IPS-18a (cell line): ENCODE measurements at regions not wholly inside any gene's neighbourhood (a gene's known extent, or its start where the extent isn't known, plus 50 kb on each side); places are given as distances from the start of the nearest gene placed in this dataset.

Experiments
- H3K27ac ChIP-seq: one replicate; pipeline ENCODE4 v1.5.1; 2013; ENCODE audit warnings: low read length
- H3K27me3 ChIP-seq: one replicate; pipeline ENCODE4 v1.6.1; 2013; ENCODE audit warnings: mild to moderate bottlenecking, low read length; ENCODE audit not compliant: control insufficient read depth, insufficient read depth
- H3K36me3 ChIP-seq: one replicate; pipeline ENCODE4 v1.6.1; 2013; ENCODE audit warnings: low read depth, low read length; ENCODE audit not compliant: control insufficient read depth
- H3K4me1 ChIP-seq: one replicate; pipeline ENCODE4 v1.6.1; 2013; ENCODE audit warnings: low read depth, low read length; ENCODE audit not compliant: control insufficient read depth
- H3K4me3 ChIP-seq: one replicate; pipeline ENCODE4 v1.5.1; 2013; ENCODE audit warnings: low read length
- H3K9ac ChIP-seq: one replicate; pipeline ENCODE4 v1.6.1; 2013; ENCODE audit warnings: mild to moderate bottlenecking, low read length, moderate library complexity
- H3K9me3 ChIP-seq: one replicate; pipeline ENCODE4 v1.6.1; 2013; ENCODE audit warnings: low read depth, low read length; ENCODE audit not compliant: control insufficient read depth

DNA sequence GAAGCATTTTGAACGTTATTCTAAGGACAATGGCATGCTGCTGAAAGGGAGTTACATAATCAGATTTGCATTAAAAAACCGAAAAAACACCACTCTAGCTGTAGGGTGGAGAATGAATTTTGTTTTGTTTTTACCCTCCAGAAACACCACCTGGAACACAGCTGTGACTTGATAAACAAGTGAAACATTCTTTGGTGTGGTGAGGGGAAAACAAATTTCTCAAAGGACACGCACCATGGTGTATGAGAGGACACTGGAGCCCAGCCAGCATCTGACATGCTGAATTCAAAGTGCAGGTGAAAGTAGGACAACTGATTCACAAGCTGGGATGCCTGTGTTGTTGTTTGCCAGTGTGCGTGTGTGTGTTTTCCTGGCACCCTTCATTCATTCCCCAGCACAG, 554.5 kb upstream of the TBL1XR1 start:
- Histone ChIP-seq H3K9ac (no peak overlapping the region), H3K36me3 (no peaks in the 10 kb centered on the region), H3K4me3 (no peak overlapping the region), H3K27ac (no peak overlapping the region), H3K27me3 (no peaks in the 10 kb centered on the region), H3K9me3 (no peaks in the 10 kb centered on the region), H3K4me1 (no peaks in the 10 kb centered on the region)

DNA sequence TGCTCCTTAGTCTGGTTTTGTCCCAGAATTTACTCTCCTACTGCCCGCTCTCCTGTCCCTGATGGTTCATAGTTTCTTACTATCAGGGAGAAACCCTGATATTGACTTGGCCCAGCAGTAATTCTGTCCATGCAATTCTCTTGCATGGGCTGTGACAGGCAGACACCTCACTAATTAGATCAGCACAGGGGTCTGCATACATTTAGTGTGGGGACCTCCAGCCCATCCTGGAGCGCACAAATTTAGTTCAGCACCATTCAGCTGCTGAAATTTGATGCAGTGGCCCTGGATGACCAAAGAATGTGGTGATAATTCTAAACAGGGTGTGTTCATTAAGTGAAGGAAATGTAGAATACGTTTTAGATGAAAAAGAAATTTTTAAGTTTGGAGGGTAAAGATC, 555.5 kb upstream of the TBL1XR1 start:
- Histone ChIP-seq H3K27me3 (no peaks in the 10 kb centered on the region), H3K9ac (no peak overlapping the region), H3K27ac (no peak overlapping the region), H3K36me3 (no peaks in the 10 kb centered on the region), H3K9me3 (peaks cover 8% of the 10 kb centered on the region), H3K4me3 (no peak overlapping the region), H3K4me1 (no peaks in the 10 kb centered on the region)

DNA sequence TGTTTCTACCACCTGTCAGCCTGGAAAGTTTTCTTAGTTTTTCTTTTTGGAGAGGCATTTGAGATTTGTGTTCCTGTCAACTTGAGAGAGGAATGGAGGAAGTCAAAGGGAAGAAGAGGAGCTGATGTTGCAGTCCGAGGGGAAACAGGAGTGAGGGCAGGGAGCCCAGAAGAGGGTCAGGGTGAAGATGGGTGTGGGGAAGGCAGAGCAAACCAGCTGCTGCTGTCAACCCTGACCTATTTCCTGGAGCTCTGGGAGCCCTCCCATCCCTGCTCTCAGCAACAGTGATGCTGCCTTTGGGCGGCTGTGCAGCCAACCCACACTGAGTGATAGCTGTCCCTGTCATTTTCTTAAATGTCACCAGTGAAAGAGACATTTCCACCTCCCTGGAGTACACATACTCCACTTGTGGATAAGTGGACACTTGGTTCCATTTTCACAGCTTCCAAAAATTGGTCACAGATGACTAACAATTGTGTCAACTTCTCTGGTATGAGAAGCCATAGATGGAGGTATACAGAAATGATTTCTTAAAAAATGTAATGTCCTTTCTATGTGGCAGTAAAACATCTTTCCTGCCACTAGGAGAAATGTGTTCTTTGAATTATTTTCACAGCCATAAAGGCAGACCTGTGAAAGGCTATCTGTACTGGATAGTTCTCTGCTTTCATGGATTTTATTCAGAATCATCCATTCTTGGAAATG, 556.3 kb upstream of the TBL1XR1 start:
- H3K4me1 ChIP-seq: no peaks in the 10 kb centered on the region
- no peak overlapping the region for H3K4me3 ChIP-seq
- H3K9ac ChIP-seq: no peak overlapping the region
- H3K27ac ChIP-seq: no peak overlapping the region
- no peaks in the 10 kb centered on the region for H3K27me3 ChIP-seq
- no peaks in the 10 kb centered on the region for H3K36me3 ChIP-seq
- peaks cover 10% of the 10 kb centered on the region for H3K9me3 ChIP-seq

DNA sequence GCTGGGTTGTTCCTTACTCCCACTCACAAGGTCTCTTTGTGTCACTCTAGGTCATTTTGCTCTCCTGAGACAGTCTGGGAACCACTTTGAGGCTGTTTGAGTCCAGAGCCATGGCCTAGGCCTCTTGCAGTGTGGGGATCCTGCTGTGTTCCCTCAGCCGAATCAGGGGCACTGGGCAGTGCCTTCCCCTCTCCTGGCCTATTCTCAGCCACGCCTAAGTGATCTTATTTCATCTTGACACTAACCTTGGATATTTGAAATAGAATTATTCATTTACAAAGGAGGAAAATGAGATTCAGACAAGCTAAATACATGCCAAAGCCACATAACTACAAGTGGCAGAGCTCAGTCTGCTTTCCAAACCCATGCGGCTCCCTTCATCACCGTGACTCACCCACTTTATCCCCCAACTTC, 557.2 kb upstream of the TBL1XR1 start:
- no peaks in the 10 kb centered on the region for H3K36me3 ChIP-seq
- no peak overlapping the region for H3K27ac ChIP-seq
- no peak overlapping the region for H3K9ac ChIP-seq
- H3K9me3 ChIP-seq: peaks cover 10% of the 10 kb centered on the region
- H3K4me1 ChIP-seq: no peaks in the 10 kb centered on the region
- H3K4me3 ChIP-seq: no peak overlapping the region
- H3K27me3 ChIP-seq: no peaks in the 10 kb centered on the region

DNA sequence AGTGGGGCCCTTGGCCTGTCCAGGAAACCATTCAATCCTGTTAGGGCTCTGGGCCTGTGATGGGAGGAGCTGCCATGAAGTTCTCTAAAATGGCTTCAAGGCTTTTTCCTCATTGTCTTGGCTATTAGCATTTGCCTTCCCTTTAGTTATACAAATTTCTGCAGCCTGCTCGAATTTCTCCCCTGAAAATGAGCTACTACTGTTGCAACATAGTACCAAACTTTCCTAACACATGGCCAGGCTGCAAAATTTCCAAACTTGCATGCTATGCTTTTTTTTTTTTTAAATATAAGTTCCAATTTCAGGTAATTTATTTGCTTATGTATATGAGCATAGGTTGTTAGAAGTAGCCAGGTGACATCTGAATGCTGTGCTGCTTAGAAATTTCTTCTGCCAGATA, 560.8 kb upstream of the TBL1XR1 start:
- no peak overlapping the region for H3K27ac ChIP-seq

DNA sequence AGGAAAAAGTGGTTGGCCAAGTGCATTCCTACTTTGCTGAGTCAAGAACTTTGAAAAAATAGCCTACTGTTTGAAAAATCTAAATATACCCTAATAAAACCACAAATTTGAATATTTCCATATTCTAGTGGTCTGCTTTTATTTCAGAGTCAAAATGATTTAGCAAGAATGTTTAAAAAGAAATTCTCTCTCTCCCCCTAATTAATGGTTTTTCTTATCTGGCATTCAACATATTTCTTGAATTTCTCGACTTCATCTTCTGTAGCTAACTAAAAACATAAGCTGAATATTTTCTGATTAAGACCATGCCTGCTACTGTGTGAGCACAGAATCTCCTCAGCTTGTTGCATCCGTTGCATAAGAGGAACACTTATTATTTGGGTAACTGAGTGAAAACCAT, 563.5 kb upstream of the TBL1XR1 start:
- Histone ChIP-seq H3K4me3 (no peak overlapping the region), H3K27me3 (no peaks in the 10 kb centered on the region), H3K9me3 (peaks cover 10% of the 10 kb centered on the region), H3K27ac (no peak overlapping the region), H3K36me3 (no peaks in the 10 kb centered on the region), H3K9ac (no peak overlapping the region), H3K4me1 (no peaks in the 10 kb centered on the region)

More for the DNA sequence above, 560.8 kb upstream of the TBL1XR1 start:
- Histone ChIP-seq H3K27me3 (no peaks in the 10 kb centered on the region), H3K4me1 (no peaks in the 10 kb centered on the region), H3K4me3 (no peak overlapping the region), H3K36me3 (no peaks in the 10 kb centered on the region), H3K9me3 (peaks cover 10% of the 10 kb centered on the region), H3K9ac (no peak overlapping the region)

DNA sequence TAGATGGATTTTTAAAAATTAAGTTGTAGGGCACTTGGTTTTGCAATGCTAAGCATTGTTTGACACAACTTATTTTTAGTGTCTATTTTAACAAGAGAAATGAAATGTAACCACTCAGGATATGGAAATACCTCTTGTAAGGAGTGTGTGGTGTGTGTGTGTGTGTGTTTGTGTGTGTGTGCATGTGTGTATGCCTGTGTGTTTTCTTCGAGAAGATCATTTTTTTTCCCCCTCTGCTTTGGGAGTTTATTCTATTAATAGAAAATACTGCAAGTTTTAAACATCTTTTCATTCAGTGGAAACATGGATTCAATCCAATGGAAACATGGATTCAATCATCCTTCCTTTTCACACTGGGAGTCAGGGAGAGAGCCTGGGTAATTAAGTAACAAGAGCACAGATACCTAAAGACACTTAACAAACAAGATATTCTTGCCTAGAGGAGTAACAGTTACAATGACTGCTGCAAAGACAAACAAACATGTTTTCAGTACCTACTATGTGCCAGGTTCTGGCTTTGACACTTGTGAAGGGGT, 567.2 kb upstream of the TBL1XR1 start:
- Histone ChIP-seq H3K27me3 (no peaks in the 10 kb centered on the region), H3K36me3 (no peaks in the 10 kb centered on the region), H3K4me3 (no peak overlapping the region), H3K9ac (no peak overlapping the region), H3K9me3 (no peaks in the 10 kb centered on the region), H3K27ac (no peak overlapping the region), H3K4me1 (no peaks in the 10 kb centered on the region)

DNA sequence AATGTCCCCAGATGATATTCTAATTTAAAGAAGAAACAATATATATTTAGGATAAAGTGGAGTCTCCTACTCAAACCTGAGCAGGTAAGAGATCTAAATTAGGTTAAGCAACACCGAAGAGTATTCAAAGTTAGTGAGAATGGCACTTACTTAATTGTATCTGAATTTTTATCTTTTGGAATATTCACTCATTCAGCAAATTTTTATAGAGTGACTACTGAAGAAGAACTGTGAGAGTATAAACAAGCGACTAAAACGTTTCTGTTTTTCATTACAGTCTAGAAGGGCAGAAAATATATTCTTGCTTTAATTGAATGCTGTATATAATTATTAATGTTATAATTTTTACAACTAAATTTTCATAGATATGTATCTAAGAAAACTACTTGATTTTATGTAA, 567.7 kb upstream of the TBL1XR1 start:
- Histone ChIP-seq H3K4me1 (no peaks in the 10 kb centered on the region), H3K27me3 (no peaks in the 10 kb centered on the region), H3K9ac (no peak overlapping the region), H3K36me3 (no peaks in the 10 kb centered on the region), H3K27ac (no peak overlapping the region), H3K9me3 (no peaks in the 10 kb centered on the region), H3K4me3 (no peak overlapping the region)

DNA sequence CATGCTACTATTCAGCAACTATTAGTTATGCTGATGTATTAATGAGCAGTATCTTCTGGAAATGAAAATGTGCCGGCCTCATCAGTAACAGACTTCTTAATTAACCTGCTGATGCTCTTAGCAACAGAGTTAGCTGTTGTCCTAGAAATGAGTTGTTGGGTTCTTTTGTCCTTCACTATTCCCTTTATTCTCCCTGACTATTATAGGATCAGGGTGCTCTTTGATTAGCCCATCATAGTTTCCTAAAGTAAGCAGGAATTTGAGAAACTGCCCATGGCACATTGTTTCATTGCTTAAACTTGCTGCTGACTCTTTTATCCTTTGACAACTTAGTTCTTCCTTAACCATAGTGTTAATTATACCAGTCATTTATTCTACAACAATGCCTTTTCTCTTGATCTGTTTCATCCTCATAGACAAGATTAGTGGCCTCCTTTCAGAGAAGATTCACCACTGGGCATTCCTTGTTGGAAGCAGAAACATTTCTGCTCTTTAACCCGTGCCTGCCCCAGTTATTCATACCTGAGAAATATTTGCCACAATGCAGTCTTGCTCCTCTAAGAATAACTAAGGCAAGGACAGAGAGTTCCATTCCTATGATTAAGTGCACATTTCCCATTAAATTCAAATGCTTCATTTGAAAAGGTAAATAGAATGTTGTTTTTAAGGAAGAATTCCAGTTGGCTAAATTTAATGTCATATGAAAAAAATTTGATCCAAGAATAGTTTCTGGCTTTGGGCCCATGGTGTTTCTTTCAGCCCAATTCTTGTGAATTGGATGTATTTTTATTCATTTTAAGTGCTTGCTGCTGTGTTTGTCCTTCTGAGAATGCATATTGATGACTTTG, 573.3 kb upstream of the TBL1XR1 start:
- Histone ChIP-seq H3K4me3 (no peak overlapping the region), H3K27ac (no peak overlapping the region)

DNA sequence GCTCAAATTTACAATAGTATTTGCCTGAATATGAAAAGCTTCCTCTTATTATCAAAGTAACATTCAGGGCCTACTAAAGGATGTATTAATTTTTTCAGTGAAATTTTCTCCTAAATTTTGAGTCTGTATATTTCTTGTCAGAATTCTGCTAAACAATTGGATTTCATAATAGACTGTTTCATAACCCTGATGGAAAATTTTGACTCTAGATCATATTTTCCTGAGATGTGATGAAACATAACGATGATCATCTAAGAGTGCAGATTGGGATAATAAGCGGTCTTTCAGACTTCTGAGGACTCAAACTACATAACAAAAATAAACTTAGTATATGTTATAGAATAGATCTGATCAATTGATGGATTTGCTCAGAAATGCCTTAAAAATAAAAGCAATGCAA, 574.5 kb upstream of the TBL1XR1 start:
- no peaks in the 10 kb centered on the region for H3K27me3 ChIP-seq
- H3K9ac ChIP-seq: no peak overlapping the region
- no peak overlapping the region for H3K27ac ChIP-seq
- H3K4me3 ChIP-seq: no peak overlapping the region
- no peaks in the 10 kb centered on the region for H3K36me3 ChIP-seq
- no peaks in the 10 kb centered on the region for H3K9me3 ChIP-seq
- H3K4me1 ChIP-seq: no peaks in the 10 kb centered on the region

More for the DNA sequence above, 573.3 kb upstream of the TBL1XR1 start:
- no peaks in the 10 kb centered on the region for H3K27me3 ChIP-seq
- no peaks in the 10 kb centered on the region for H3K9me3 ChIP-seq
- no peaks in the 10 kb centered on the region for H3K4me1 ChIP-seq
- no peaks in the 10 kb centered on the region for H3K36me3 ChIP-seq
- H3K9ac ChIP-seq: no peak overlapping the region

DNA sequence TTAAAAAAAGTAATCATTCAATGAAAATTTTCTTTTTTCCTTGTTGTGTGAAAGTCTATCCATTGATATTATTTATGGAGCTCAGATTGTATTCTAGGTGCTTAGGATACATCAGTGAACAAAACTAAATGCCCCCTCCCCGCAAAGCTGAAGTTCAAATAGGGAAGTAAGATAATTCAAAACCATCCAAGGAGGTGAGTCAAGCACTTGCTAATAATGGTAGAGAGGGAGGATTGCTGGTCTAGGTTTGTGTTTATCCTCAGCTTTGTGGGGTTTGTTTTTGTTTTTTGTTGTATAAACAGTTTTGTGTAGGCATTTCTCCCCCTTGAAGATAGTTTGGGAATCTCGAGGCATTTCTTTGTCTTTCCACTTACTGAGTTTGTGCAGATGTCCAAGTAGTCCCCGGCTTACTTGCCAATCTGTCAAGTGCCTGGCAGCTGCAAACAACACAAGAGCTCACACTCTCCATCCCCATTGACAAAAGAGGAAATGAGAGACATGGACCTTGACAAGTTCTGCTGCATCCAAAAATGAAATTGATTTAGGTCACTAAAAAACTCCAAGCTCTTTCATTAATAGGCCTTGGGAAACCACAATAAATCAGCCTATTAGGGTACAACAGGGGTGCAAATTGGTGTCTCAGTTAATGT, 575.8 kb upstream of the TBL1XR1 start:
- no peaks in the 10 kb centered on the region for H3K4me1 ChIP-seq
- no peaks in the 10 kb centered on the region for H3K9me3 ChIP-seq
- no peaks in the 10 kb centered on the region for H3K36me3 ChIP-seq
- H3K27ac ChIP-seq: no peak overlapping the region
- no peak overlapping the region for H3K9ac ChIP-seq
- no peaks in the 10 kb centered on the region for H3K27me3 ChIP-seq
- no peak overlapping the region for H3K4me3 ChIP-seq
